Left lobe of liver (tissue), 2 donors: ENCODE measurements at regions not wholly inside any gene's neighbourhood (a gene's known extent, or its start where the extent isn't known, plus 50 kb on each side); places are given as distances from the start of the nearest gene placed in this dataset.
A peak's percentile ranks its signal among the peaks of the same experiment; 100 is the strongest.

ENCODE experiments used
- ATAC-seq: fragments of 200-7000 bp; cut with Tn5 transposase; one replicate; pipeline ENCODE4 v1.9.1; 2020; ENCODE audit warnings: mild to moderate bottlenecking, moderate library complexity
- DNase-seq: peaks from one replicate; pipeline ENCODE4 v3.0.0-alpha.2; 2020; ENCODE audit warnings: low spot score
- donor health status: DM: no; HTN: no; CAD: no; lungs with moderate emphysema.
- donor health status: DM: no; HTN: yes; CAD: no.

- ATAC-seq (no peak), DNase-seq (no peak)
Measured at GRCh38 chr7:23971031-23971430, 261.0 kb downstream of the STK31 start.

DNA sequence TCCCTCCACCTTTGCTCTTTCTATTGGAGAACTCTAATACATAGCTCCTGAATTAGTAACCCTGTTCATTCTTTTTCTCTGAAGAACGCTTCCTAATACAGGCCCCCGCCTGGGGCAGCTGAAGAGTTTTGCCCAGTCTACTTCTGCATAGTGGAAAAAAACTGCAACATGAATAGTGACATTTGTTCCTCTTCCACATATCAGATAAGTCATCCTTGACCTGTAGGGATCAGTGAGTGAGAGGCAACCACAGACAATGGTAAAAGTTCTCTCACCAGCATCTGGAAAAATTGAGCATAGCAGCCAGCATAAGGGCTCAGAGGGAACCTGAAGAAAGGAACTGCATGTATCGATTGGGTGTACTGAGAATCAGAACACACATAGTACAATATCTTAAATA, 262.0 kb downstream of the STK31 start:
- DNase-seq (no peak), ATAC-seq (no peak)

GRCh38 chr7:23973264-23973663, 263.2 kb downstream of the STK31 start:
- ATAC-seq: no peak
- no peak for DNase-seq

GRCh38 chr7:23980081-23980480, 270.1 kb downstream of the STK31 start:
- ATAC-seq (peak; percentile 49), DNase-seq (no peak)

- DNase-seq: no peak
- ATAC-seq: no peak
Measured at GRCh38 chr7:23981314-23981713, 271.3 kb downstream of the STK31 start.

- no peak for ATAC-seq
- no peak for DNase-seq
Measured at GRCh38 chr7:23981758-23982157, 271.7 kb downstream of the STK31 start.

- ATAC-seq (no peak), DNase-seq (no peak)
Measured at GRCh38 chr7:24005517-24005916, 278.5 kb upstream of the NPY start.

DNA sequence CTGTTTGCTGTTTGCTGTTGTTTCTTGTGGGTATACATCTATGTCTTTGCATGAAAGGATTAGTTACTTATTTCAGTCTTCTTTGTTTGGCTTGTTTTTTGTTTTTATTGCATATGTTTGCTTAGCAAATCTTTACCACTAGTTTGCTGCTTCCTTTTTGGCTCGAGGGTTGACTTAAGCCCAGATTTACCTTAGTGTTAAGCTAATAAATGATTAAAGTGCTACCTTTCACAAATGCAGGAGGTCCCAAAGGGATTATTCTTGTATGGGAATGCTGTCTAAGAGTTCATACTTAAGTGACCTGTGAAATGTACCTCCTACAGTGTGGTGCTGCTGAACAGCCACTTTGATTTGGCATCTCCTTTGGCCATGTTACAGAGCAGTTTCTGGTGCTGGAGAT, 273.5 kb upstream of the NPY start:
- no peak for DNase-seq
- no peak for ATAC-seq

DNA sequence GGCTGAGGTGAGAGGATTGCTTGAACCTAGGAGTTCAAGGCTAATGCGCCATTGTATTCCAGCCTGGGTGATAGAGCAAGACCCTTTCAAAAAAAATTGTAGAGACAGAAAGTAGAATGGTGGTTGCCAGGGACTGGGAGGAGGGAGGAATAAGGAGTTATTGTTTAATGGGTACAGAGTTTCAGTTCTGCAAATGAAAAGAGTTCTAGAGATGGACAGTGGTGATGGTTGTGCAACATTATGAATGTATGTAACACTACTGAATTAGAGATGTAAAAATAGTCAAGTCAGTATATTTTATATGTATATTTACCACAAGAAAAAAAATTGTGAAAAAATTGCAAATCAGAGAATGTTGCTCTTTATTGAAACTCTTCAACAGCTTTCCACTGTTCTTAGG, 266.5 kb upstream of the NPY start:
- DNase-seq: no peak
- ATAC-seq: no peak

- DNase-seq: no peak
- no peak for ATAC-seq
Measured at GRCh38 chr7:24018331-24018730, 265.7 kb upstream of the NPY start.

GRCh38 chr7:24019841-24020240, 264.1 kb upstream of the NPY start:
- ATAC-seq: no peak

DNA sequence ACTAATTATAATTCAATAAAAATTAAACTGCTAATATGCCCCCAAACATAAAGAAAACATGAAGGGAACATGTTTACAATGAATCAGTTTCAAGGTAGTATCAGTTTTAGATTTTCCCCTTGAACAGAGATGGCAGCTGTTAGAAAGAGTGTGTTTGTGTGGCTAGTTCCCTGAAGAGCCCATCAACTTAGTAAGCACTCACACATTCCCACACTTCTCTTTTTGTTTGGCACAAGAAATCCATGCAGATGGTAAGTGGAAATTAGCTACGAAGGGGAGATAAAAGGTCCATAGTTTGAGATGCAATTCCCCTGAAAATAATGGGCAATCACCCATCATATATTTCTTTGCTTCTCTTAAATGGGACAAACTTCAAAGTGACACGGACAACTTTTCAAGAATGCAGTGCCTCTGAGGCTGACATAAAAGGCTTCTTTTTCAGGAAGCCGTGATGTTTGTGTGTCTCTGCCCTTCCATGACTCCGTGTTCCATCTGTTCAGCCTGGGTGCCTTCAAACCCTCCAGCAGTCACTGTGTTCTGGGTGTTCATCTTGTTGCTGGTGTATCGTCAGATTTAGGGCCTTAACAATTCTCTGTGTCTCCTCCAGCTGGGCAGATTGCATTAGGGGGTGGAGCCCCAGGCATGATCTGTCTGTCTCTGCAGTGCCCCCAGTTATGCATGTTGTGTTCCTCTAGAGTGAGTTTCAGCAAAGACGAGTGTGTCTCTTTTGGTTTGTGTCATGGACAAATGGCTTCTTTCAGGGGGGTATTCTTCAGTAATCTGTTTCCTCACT, 259.5 kb upstream of the NPY start:
- ATAC-seq: no peak
- DNase-seq: no peak

More at GRCh38 chr7:24019841-24020240, 264.1 kb upstream of the NPY start:
- no peak for DNase-seq

- DNase-seq: no peak
- no peak for ATAC-seq
Measured at GRCh38 chr7:24025094-24025493, 258.9 kb upstream of the NPY start.

GRCh38 chr7:24025765-24026164, 258.2 kb upstream of the NPY start:
- DNase-seq (no peak), ATAC-seq (no peak)

- no peak for ATAC-seq
- DNase-seq: no peak
Measured at GRCh38 chr7:24026351-24026750, 257.6 kb upstream of the NPY start.

- no peak for ATAC-seq
Measured at GRCh38 chr7:24029068-24029467, 254.9 kb upstream of the NPY start.

DNA sequence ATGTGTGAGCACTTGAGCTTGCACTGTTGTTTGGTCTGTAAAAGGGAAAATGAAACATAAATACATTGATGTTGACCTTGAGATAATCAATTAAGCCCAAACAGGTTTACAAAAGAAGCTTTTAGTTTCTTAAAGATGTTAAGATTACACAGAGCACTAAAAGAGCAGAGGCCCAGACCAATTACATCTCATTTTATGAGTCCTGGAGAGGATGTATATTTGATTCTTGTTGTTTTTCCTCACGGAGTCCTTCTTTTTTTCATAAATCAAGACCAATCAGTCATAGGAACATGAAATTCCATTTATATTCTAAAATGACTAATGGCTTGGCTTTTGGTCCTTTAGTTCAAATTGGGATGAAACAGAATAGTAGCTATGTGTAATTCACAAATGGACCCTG, 249.7 kb upstream of the NPY start:
- DNase-seq (no peak), ATAC-seq (no peak)

More at GRCh38 chr7:24029068-24029467, 254.9 kb upstream of the NPY start:
- DNase-seq: no peak

DNA sequence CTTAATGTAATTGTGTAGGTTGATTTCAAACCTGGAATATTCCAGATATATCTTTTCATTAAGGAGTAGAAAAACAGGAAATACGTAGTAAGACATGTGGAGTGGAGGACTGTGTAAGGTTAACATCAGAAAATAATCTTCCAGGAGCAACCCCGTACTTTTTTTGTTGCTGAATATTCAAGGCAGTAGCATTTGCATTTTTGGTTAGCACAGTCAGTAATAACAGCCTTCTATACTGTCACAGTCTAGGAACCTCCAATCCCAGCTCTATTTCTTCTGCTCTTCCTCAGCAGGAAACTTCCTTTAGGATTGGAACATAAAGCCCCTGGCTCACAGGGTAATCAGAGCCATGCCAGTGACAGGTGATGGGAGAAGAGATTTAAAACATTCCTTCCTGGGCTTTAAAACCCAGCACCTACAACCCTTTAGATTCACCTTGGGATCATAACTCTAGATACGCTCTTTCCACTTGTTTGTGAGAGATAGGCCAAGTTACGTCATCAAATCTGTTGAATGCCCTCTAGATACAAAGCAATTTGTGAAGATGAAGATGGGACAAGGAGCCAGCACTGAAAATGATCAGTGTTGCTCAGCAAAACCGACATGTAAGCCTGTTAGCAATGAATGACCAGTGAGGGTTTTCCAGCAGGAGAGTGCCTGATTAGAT, 248.5 kb upstream of the NPY start:
- ATAC-seq: no peak
- no peak for DNase-seq

DNA sequence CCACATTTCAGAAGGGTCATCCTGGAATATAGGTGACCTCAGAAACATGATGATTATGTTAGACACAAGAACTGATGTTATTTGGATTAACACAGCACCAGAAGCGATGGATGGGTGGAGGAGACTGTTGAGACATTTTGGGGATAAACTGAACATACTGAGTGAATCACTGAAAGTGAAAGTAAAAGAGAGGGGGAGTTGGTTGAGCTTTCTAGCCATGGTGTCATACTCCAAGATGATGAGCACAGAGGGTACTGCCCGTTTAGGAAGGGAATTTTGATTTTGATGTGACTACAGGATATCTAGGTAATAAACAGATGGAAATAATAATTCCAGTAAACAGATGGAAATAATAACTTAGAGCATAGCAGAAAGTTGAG, 248.0 kb upstream of the NPY start:
- ATAC-seq: no peak

GRCh38 chr7:24038993-24039392, 245.0 kb upstream of the NPY start:
- ATAC-seq: no peak
- DNase-seq: no peak

More for the DNA sequence above, 248.0 kb upstream of the NPY start:
- DNase-seq: no peak

GRCh38 chr7:24039991-24040624, 243.9 kb upstream of the NPY start:
- DNase-seq (no peak), ATAC-seq (no peak)

DNA sequence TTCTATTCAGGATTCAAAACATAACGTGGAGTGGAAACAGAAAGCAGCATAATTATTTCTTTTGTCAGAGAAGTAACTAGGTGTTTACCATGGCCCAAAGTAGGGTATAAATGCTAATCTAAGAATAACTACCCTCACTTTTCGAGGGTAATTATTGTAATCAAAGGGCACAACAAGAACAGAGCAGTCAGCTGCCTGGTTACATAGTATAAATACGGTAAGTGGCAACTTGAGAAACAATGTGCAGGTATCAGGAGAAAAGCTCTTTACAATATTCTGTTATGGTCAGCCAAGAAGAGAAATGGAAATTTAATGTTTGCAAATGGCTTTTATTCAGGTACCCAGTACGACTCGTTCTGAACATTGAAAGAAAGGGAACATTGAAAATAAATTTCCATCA, 242.0 kb upstream of the NPY start:
- no peak for ATAC-seq
- no peak for DNase-seq
